ENCODE measurements at regions not wholly inside any gene's neighbourhood (a gene's known extent, or its start where the extent isn't known, plus 50 kb on each side); places are given as distances from the start of the nearest gene placed in this dataset.
"Not testable (repeated sequence)": the region's sequence is repeated elsewhere in the genome, so short reads cannot be mapped to it uniquely, and the experiment has no call there.

GRCh38 chr4:81595798-81596610 lies 124.3 kb upstream of the RASGEF1B start:
- DNase-seq (ENCODE audit: low spot score): no peak

- DNase-seq (ENCODE audit: low spot score): no peak
These were observed 123.6 kb upstream of the RASGEF1B start for GRCh38 chr4:81595287-81595686.

GRCh38 chr4:81594490-81595159 lies 122.9 kb upstream of the RASGEF1B start:
- DNase-seq (ENCODE audit: low spot score): no peak

GRCh38 chr4:81592701-81593100 lies 121.0 kb upstream of the RASGEF1B start:
- DNase-seq (ENCODE audit: low spot score): no peak

- no peak for DNase-seq (ENCODE audit: low spot score)
These were observed 118.9 kb upstream of the RASGEF1B start for GRCh38 chr4:81590596-81590995.

- no peak for DNase-seq (ENCODE audit: low spot score)
These were observed 117.6 kb upstream of the RASGEF1B start for GRCh38 chr4:81589262-81589661.

GRCh38 chr4:81586706-81587105 lies 115.0 kb upstream of the RASGEF1B start:
- DNase-seq (ENCODE audit: low spot score): no peak

GRCh38 chr4:81580994-81581374 lies 109.3 kb upstream of the RASGEF1B start:
- DNase-seq (ENCODE audit: low spot score): not testable (repeated sequence)

GRCh38 chr4:81580346-81580993 lies 108.8 kb upstream of the RASGEF1B start:
- DNase-seq (ENCODE audit: low spot score): no peak

- no peak for DNase-seq (ENCODE audit: low spot score)
These were observed 105.7 kb upstream of the RASGEF1B start for GRCh38 chr4:81577392-81577791.

- no peak for DNase-seq (ENCODE audit: low spot score)
These were observed 103.3 kb upstream of the RASGEF1B start for GRCh38 chr4:81574991-81575390.

- DNase-seq (ENCODE audit: low spot score): no peak
These were observed 102.1 kb upstream of the RASGEF1B start for GRCh38 chr4:81573840-81574239.

GRCh38 chr4:81572402-81572801 lies 100.7 kb upstream of the RASGEF1B start:
- DNase-seq (ENCODE audit: low spot score): no peak

- no peak for DNase-seq (ENCODE audit: low spot score)
These were observed 99.4 kb upstream of the RASGEF1B start for GRCh38 chr4:81571105-81571504.

GRCh38 chr4:81566161-81566591 lies 94.5 kb upstream of the RASGEF1B start:
- DNase-seq (ENCODE audit: low spot score): no peak

GRCh38 chr4:81565142-81565870 lies 93.6 kb upstream of the RASGEF1B start:
- DNase-seq (ENCODE audit: low spot score): no peak

- DNase-seq (ENCODE audit: low spot score): no peak
These were observed 92.3 kb upstream of the RASGEF1B start for GRCh38 chr4:81564025-81564424.

GRCh38 chr4:81562093-81562492 lies 90.4 kb upstream of the RASGEF1B start:
- DNase-seq (ENCODE audit: low spot score): peak; percentile 33

- no peak for DNase-seq (ENCODE audit: low spot score)
These were observed 85.6 kb upstream of the RASGEF1B start for GRCh38 chr4:81557306-81557705.

GRCh38 chr4:81555489-81555888 lies 83.8 kb upstream of the RASGEF1B start:
- no peak for DNase-seq (ENCODE audit: low spot score)

GRCh38 chr4:81552086-81552485 lies 80.4 kb upstream of the RASGEF1B start:
- no peak for DNase-seq (ENCODE audit: low spot score)

- no peak for DNase-seq (ENCODE audit: low spot score)
These were observed 78.7 kb upstream of the RASGEF1B start for GRCh38 chr4:81550388-81550859.

Measured in CD4-positive, alpha-beta T cell treated with Interleukin-2 at 100 ng/mL for 4 hours (primary cell).